Ishikawa (cell line): ENCODE measurements at regions not wholly inside any gene's neighbourhood (a gene's known extent, or its start where the extent isn't known, plus 50 kb on each side); places are given as distances from the start of the nearest gene placed in this dataset.

Source experiments
- CEBPB ChIP-seq: IDR thresholded peaks from 2 replicates; pipeline ENCODE4 v1.6.1; 2012
- CREB1 ChIP-seq: IDR thresholded peaks from 2 replicates; pipeline ENCODE4 v1.6.1; 2012; ENCODE audit warnings: low read depth
- EP300 ChIP-seq: IDR thresholded peaks from 2 replicates; pipeline ENCODE4 v1.6.1; 2012; ENCODE audit warnings: borderline replicate concordance
- ZBTB7A ChIP-seq: IDR thresholded peaks from 2 replicates; pipeline ENCODE4 v1.6.1; 2012; ENCODE audit warnings: low read depth
- TF ChIP-seq, protein P1 (sequence below): IDR thresholded peaks from 2 replicates; pipeline ENCODE4 v1.6.1; 2012

DNA sequence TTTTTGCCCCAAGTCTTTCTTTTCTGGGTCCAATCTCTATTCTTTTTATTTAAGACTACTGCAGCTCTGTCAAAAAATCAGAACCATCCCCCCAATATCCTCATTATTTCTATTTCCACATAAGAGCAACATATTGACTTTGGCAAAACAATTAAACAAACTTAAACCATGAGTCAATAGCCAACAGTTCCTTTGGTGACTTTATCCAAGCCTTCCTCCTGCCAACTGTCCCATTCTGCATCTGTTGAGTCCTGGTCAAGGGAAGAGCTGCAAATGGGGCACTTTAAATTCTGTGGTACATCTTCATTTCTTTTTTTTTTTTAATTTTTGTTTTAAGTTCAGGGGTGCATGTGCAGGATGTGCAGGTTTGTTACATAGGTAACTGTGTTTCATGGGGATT, 1875.0 kb upstream of the PCDH7 start:
- TF ChIP-seq CREB1 = no peak
- TF ChIP-seq CEBPB = no peak
- no peak for TF ChIP-seq EP300
- TF ChIP-seq ZBTB7A = no peak
- TF ChIP-seq, protein P1, sequence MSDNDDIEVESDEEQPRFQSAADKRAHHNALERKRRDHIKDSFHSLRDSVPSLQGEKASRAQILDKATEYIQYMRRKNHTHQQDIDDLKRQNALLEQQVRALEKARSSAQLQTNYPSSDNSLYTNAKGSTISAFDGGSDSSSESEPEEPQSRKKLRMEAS = no peak
